Endodermal cell (in vitro differentiated cells): ENCODE measurements at regions not wholly inside any gene's neighbourhood (a gene's known extent, or its start where the extent isn't known, plus 50 kb on each side); places are given as distances from the start of the nearest gene placed in this dataset.

Experiments used
- DNase-seq: peaks from one replicate; pipeline ENCODE4 v3.0.0-alpha.2; 2017
- H3K27ac ChIP-seq: 2 replicates; pipeline ENCODE4 v1.5.1; 2013; ENCODE audit warnings: mild to moderate bottlenecking, low read depth, low read length, moderate library complexity
- H3K27me3 ChIP-seq: 2 replicates; pipeline ENCODE4 v1.6.1; 2013; ENCODE audit warnings: mild to moderate bottlenecking, low read length, moderate library complexity; ENCODE audit not compliant: insufficient read depth, control insufficient read depth, poor library complexity, severe bottlenecking
- H3K36me3 ChIP-seq: 2 replicates; pipeline ENCODE4 v1.7.0; 2013; ENCODE audit warnings: mild to moderate bottlenecking, low read length, moderate library complexity; ENCODE audit not compliant: control insufficient read depth, insufficient read depth
- H3K4me1 ChIP-seq: one replicate; pipeline ENCODE4 v1.7.0; 2013; ENCODE audit warnings: low read length; ENCODE audit not compliant: control insufficient read depth, insufficient read depth
- H3K4me3 ChIP-seq: 2 replicates; pipeline ENCODE4 v1.5.1; 2013; ENCODE audit warnings: mild to moderate bottlenecking, low read length, moderate library complexity
- H3K9ac ChIP-seq: 2 replicates; pipeline ENCODE4 v1.6.1; 2013; ENCODE audit warnings: mild to moderate bottlenecking, low read length, moderate library complexity; ENCODE audit not compliant: poor library complexity, severe bottlenecking; ENCODE audit errors: extremely low read depth
- H3K9me3 ChIP-seq: 2 replicates; pipeline ENCODE4 v1.6.1; 2013; ENCODE audit warnings: mild to moderate bottlenecking, low read length, moderate library complexity; ENCODE audit not compliant: control insufficient read depth
- H3K27ac Mint-ChIP-seq: 2 replicates; pipeline ENCODE4 v1.8.0; 2020; ENCODE audit warnings: mixed read lengths
- H3K27me3 Mint-ChIP-seq: 2 replicates; pipeline ENCODE4 v1.8.0; 2021; ENCODE audit warnings: mild to moderate bottlenecking, mixed read lengths; ENCODE audit not compliant: insufficient read depth
- H3K36me3 Mint-ChIP-seq: 2 replicates; pipeline ENCODE4 v1.8.0; 2020; ENCODE audit warnings: low read depth, mixed read lengths
- H3K4me1 Mint-ChIP-seq: 2 replicates; pipeline ENCODE4 v1.8.0; 2020; ENCODE audit warnings: mixed read lengths
- H3K4me3 Mint-ChIP-seq: 2 replicates; pipeline ENCODE4 v1.8.0; 2020; ENCODE audit warnings: mild to moderate bottlenecking, moderate library complexity, mixed read lengths
- H3K9me3 Mint-ChIP-seq: 2 replicates; pipeline ENCODE4 v1.8.0; 2020; ENCODE audit warnings: mild to moderate bottlenecking, mixed read lengths
- CTCF ChIP-seq: fragments of 200-600 bp; sonication (generic); conservative IDR thresholded peaks from 2 replicates; pipeline ENCODE4 v1.5.0; 2021; ENCODE audit warnings: antibody characterized with exemption, mild to moderate bottlenecking
- WGBS, 2 experiments: methylation state at CpG; one replicate each; pipeline versions ENCODE4 v1.1.5 to v1.1.7; 2013; ENCODE audit warnings: missing lambda C conversion rate in 2 of 2, mixed read lengths in 1 of 2; ENCODE audit not compliant: insufficient coverage in 1 of 2, insufficient read length in 1 of 2; 5-methylcytosine and 5-hydroxymethylcytosine counted together

- no peak for TF ChIP-seq CTCF
- no peak overlapping the region for H3K4me3 Mint-ChIP-seq
- no peaks in the 10 kb centered on the region for H3K36me3 Mint-ChIP-seq
- no peaks in the 10 kb centered on the region for H3K9me3 Mint-ChIP-seq
- Histone ChIP-seq H3K36me3 (no peaks in the 10 kb centered on the region), H3K27ac (no peak overlapping the region), H3K4me1 (peaks cover 5% of the 10 kb centered on the region), H3K4me3 (no peak overlapping the region), H3K9me3 (no peaks in the 10 kb centered on the region), H3K9ac (no peak overlapping the region), H3K27me3 (no peaks in the 10 kb centered on the region)
- H3K27me3 Mint-ChIP-seq = no peaks in the 10 kb centered on the region
- peaks cover 30% of the 10 kb centered on the region for H3K4me1 Mint-ChIP-seq
- H3K27ac Mint-ChIP-seq = no peak overlapping the region
- no peak for DNase-seq
- WGBS, 2 experiments = 91 to 100% methylated on average over 2 to 6 of the region's 6 CpGs
Measured at GRCh38 chr6:166752928-166753721, 126.1 kb upstream of the RPS6KA2 start.

- H3K4me1 Mint-ChIP-seq = peaks cover 19% of the 10 kb centered on the region
- H3K9me3 Mint-ChIP-seq = no peaks in the 10 kb centered on the region
- no peak overlapping the region for H3K4me3 Mint-ChIP-seq
- Histone ChIP-seq H3K9ac (no peak overlapping the region), H3K27ac (no peak overlapping the region), H3K4me3 (no peak overlapping the region), H3K4me1 (peaks cover 5% of the 10 kb centered on the region), H3K9me3 (no peaks in the 10 kb centered on the region), H3K36me3 (no peaks in the 10 kb centered on the region), H3K27me3 (no peaks in the 10 kb centered on the region)
- no peak for TF ChIP-seq CTCF
- no peaks in the 10 kb centered on the region for H3K36me3 Mint-ChIP-seq
- no peak overlapping the region for H3K27ac Mint-ChIP-seq
- DNase-seq = no peak
- H3K27me3 Mint-ChIP-seq = no peaks in the 10 kb centered on the region
- 92 to 100% methylated on average over 2 to 9 of the region's 9 CpGs for WGBS, 2 experiments
Measured at GRCh38 chr6:166752097-166752496, 125.0 kb upstream of the RPS6KA2 start.

GRCh38 chr6:166751051-166751595, 124.1 kb upstream of the RPS6KA2 start:
- H3K36me3 ChIP-seq = no peaks in the 10 kb centered on the region
- Mint-ChIP-seq H3K9me3 (no peaks in the 10 kb centered on the region), H3K4me1 (peaks cover 18% of the 10 kb centered on the region), H3K36me3 (no peaks in the 10 kb centered on the region), H3K27ac (peak overlapping the region; percentile 5), H3K27me3 (no peaks in the 10 kb centered on the region), H3K4me3 (no peak overlapping the region)
- peak; percentile 81 for DNase-seq
- peaks cover 5% of the 10 kb centered on the region for H3K4me1 ChIP-seq
- H3K27me3 ChIP-seq = no peaks in the 10 kb centered on the region
- 67 to 78% methylated on average over 10 to 19 of the region's 19 CpGs for WGBS, 2 experiments
- no peak overlapping the region for H3K27ac ChIP-seq
- H3K9me3 ChIP-seq = no peaks in the 10 kb centered on the region
- H3K4me3 ChIP-seq = no peak overlapping the region
- no peak overlapping the region for H3K9ac ChIP-seq
- TF ChIP-seq CTCF = peak; percentile 23
